ENCODE measurements at regions not wholly inside any gene's neighbourhood (a gene's known extent, or its start where the extent isn't known, plus 50 kb on each side); places are given as distances from the start of the nearest gene placed in this dataset.
"Not testable (repeated sequence)": the region's sequence is repeated elsewhere in the genome, so short reads cannot be mapped to it uniquely, and the experiment has no call there.

DNA sequence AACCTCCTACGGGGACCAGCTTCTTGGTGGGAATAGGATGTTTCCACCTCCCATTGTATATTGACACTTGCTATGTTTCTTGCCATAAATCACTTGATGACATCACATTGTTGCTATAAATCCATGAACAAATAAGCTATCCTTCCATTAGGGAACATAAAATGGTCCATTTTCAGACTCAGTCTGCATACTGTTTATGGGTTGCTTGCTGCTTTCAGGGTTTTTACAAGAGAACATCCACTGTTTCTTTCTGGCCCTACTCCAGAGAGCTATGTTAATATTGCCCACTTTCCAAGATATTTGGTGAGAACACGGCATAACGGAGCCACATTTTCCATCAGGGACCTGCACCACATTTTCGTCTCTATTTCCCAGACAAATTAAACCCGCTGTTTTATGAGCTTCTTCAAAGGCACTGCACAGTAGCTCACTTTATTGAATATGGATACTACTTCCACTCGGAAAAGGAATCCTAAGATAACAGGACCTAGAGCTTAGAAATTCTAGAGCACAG lies 800.2 kb downstream of the KCNJ2 start:
- intact Hi-C loops (cut with DNase I), result no loop called here
- ATAC-seq (no peak), DNase-seq (ENCODE audit: low spot score) (no peak)

DNA sequence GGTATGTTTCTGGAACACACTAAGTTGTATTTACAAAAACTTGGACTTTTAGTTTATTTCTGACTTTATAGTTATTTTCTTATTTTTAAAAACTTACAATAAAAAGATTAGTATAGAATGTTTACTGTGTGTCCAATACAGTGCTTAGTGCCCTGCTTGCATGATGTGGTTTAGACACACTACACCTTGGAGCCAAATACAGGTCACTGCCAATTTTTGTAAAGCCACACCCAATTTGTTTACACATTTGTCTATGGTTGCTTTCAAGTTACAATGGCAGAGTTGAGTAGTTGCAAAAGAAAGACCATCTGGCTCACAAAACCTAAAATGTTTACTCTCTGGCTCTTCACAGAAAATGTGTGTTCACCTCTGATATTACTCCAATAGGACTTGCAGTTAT lies 807.1 kb downstream of the KCNJ2 start:
- intact Hi-C loops (cut with DNase I), result no loop called here
- no peak for ATAC-seq
- DNase-seq (ENCODE audit: low spot score), result no peak

DNA sequence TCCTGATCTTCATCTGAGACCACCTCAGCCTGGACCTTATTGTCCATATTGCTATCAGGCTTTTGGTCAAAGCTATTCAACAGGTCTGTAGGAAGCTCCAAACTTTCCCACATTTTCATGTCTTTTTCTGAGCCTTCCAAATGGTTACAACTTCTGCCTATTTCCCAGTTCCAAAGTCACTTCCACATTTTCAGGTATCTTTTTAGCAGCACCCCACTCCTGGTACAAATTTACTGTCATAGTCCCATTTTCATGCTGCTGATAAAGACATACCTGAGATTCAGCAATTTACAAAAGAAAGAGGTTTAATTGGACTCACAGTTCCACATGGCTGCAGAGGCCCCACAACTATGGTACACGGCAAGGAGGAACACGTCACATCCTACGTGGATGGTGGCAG lies 815.5 kb downstream of the KCNJ2 start:
- no peak for ATAC-seq
- intact Hi-C loops (cut with DNase I), result no loop called here

DNA sequence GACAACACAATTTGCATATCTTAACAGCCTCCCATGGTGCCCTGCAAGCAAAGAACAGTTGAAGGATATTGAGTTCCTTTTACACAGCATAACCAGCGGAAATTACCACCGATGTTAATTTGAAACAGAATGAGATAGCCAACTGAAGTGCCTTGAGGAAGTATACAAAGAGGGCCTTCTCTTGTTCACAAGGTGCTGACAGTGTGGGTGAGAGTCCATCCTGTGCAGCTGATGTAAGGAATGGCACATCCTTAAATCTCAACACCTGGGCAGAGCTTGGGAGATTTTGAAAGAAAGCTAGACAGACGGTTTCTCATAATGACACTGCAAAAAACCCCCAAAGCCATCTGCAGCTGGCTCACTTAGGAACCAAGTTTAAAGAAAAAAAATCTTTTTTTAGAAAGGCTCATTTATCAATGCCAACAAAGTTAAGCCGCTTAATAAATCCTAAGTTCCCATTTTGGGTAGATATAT lies 818.6 kb downstream of the KCNJ2 start:
- DNase-seq (ENCODE audit: low spot score) (no peak), ATAC-seq (no peak)
- intact Hi-C loops (cut with DNase I), result no loop called here

More for the DNA sequence above, 815.5 kb downstream of the KCNJ2 start:
- DNase-seq (ENCODE audit: low spot score), result no peak

DNA sequence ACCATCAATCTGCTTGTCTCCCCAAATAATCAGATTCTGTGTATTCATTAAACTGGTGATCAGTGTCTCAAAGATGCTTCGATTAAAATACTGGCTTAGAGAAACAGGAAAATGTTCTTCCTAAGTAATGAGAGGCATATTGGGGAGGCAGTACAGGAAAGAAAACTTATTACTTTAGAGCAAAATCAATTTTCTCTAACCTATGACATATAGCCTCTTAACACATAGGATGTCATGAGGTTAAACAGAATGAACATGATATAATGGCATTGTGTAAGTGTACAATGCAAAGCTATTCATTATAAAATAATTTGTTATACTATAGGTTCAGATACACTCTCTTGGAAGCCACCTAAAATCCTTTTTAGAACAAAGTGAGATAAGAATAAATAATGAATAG lies 819.3 kb downstream of the KCNJ2 start:
- no peak for ATAC-seq
- no peak for DNase-seq (ENCODE audit: low spot score)
- intact Hi-C loops (cut with DNase I), result no loop called here

DNA sequence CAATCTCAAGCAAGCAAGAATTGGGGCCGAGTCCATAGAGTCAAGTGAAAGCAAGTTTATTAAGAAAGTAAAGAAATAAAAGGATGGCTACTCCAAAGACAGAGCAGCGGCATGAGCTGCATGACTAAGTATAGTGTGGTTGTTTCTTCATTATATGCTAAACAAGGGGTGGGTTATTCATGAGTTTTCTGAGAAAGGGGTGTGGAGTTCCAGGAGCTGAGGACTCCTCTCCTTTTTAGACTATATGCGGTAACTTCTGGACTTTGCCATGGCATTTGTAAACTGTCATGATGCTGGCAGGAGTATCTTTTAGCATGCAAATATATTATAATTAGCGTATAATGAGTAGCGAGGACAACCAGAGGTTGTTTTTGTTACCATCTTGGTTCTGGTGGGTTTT lies 819.9 kb downstream of the KCNJ2 start:
- DNase-seq (ENCODE audit: low spot score) (no peak), ATAC-seq (no peak)
- intact Hi-C loops (cut with DNase I), result no loop called here

DNA sequence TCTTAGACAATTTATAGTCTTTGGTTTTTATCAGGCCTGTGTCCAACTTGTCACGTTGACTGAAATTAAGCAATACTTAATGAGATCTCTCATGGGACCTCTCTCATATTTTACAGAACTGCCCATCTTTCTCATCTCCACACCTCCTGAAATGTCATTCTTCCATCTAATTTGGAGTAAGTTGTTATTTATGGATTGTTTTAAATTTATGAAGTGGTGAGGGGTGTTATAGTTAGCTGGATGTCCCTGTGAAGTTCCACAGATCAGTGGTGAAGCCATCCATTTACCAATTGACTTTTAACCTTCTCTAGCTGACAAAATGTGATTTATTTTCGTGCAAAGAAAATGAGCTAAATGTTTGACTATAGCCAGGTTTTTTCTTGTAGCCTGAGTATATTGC lies 824.9 kb downstream of the KCNJ2 start:
- ATAC-seq, result no peak
- no peak for DNase-seq (ENCODE audit: low spot score)
- intact Hi-C loops (cut with DNase I), result no loop called here

DNA sequence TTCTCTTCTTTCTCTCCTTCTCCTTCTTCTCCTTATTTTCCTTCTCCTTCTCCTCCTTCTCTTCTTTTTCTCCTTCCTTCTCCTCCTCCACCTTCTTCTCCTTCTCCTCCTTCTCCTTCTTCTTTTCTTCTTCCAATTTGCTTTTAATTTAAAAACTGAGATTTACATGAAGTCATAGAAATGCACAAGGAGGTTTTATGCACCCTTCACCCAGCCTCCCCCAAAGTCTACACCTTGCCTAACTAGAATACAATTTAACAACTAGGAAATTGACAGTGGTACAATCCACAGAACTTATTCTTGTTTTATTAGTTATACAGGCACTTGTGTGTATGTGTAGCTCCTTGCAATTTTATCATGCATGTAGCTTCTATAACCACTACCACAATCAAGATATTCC lies 826.7 kb downstream of the KCNJ2 start:
- ATAC-seq, result no peak
- intact Hi-C loops (cut with DNase I), result no loop called here

DNA sequence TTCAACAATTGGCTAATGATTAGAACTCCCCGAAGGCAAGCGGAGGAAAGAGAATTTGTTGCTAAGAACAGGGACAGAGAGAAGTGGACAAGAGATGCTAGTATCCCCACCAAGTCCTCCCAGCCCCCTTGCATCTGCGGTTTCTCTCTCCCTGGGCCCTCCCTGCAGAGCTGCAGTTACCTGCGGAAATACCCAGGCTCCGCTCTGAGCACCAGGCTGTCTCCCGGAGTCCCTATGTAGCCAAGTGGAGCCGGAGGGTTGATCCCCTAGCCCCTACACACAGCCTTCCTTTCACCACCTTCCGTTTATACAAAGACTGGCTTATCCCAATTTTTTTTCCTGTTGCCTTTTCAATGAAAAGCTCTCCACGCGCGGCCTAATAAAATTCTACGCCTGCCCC lies 834.4 kb downstream of the KCNJ2 start:
- ATAC-seq, result no peak
- intact Hi-C loops (cut with DNase I), result no loop called here
- DNase-seq (ENCODE audit: low spot score), result no peak

More for the DNA sequence above, 826.7 kb downstream of the KCNJ2 start:
- DNase-seq (ENCODE audit: low spot score), result no peak

DNA sequence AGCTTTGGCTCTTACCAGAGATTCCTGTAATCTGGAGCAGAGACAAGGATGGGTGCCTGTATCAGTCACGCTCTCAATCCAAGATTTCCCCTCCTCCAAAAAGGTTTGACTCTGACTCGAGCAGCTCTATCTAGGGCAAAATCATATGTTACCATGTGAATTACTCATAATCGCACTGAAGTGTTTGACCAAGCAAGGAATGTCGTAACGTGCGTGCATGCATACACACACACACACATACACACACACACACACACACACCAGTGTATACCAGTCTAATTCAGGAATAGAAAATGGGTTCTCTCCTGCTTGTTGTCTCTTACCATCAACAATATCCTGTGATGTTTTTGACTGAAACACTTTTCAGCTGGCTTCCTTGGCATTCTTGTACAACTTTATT lies 835.1 kb downstream of the KCNJ2 start:
- ATAC-seq (no peak), DNase-seq (ENCODE audit: low spot score) (no peak)
- intact Hi-C loops (cut with DNase I), result no loop called here

DNA sequence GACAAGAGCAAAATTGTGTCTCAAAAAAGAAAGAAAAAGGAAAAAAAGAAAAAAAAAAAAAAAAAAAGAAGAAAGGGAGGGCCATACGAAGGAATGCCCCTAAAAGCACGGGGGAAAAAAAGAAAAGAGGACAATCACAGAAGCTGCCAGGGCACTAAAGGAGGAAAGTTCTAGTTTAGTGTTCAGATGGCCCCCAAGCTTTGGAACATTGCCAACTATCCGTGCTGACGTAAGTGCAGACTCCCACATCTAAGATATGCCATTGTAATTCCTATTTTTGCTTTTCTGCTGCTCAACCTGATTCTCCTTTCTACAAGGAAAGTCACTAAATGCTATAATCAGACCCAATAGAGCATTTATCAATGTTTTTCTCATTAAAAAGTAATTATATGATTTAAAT lies 842.1 kb downstream of the KCNJ2 start:
- intact Hi-C loops (cut with DNase I), result no loop called here
- ATAC-seq (no peak), DNase-seq (ENCODE audit: low spot score) (no peak)

DNA sequence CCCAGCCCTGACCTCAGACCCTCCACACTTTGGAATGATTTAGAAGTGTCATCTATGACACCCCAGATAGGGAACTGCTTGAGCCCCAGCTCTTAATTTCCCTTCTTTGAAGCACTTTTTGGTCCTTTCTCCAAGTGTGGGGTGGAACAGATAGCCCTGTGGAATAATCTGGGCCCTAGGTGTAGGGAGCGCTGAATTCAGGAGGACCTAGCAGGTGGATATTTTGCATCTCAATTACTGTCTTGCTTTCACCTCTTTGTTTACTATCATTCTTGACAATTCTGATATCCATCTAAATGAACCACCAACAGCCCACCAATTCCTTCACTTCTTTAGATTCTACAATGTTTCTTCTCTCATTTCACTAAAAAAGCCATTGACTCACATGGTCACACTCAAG lies 850.4 kb downstream of the KCNJ2 start:
- intact Hi-C loops (cut with DNase I), result no loop called here
- ATAC-seq (no peak), DNase-seq (ENCODE audit: low spot score) (no peak)

DNA sequence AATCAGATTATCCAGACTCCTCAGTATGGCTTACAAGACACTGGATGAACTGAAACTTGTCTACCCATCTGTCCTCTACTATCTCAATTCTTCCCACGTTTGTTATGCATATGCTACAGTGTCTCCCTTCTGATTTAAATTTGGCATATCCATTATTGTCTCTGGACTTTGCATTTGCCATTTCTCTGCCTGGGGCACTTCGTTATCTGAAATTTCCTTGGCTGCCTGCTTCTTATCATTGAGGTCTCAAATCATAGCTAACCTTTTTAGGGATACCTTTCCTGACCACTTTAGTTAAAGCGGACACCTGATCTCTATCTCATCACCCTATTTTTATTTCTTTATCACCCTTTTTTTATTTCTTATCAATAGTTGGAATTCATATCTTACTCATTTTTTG lies 853.4 kb downstream of the KCNJ2 start:
- intact Hi-C loops (cut with DNase I), result no loop called here
- DNase-seq (ENCODE audit: low spot score) (no peak), ATAC-seq (no peak)

DNA sequence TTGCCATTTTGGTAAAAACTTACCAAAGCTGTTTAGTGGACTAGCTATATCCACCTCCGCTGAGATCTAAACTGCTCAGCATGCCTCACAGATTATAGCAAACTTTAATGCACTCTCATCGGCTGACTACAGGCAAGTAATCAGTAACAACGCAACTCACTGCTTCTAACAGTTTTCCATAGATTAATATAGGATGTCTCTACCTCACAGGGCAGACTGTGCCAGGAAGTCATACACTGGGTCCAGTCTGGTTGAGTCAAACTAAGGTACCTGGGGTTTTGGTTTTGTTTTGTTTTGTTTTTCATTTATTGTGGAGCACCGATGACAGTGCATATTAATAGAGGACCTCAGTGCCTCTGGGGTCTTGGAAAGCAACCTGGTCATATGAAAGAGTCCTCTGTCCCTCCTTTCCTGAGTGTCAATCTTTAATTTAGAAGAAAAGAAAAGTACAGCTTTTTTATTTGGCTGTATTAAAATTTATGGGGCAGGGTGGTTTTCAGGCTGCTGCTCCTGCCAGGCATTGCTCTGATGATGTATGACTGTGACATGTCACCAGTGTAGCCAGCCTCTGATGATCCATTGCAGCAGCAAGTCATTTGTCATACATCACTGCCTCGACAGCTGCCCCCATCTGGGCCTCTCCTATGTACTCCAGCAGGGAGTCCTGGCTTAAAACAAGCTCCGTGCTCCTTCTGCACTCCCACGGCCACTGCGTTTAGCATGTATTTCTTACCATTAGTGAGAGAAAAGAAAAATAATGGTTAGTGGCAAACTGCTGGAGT lies 854.1 kb downstream of the KCNJ2 start:
- intact Hi-C loops (cut with DNase I), result no loop called here
- DNase-seq (ENCODE audit: low spot score) (no peak), ATAC-seq (no peak)

DNA sequence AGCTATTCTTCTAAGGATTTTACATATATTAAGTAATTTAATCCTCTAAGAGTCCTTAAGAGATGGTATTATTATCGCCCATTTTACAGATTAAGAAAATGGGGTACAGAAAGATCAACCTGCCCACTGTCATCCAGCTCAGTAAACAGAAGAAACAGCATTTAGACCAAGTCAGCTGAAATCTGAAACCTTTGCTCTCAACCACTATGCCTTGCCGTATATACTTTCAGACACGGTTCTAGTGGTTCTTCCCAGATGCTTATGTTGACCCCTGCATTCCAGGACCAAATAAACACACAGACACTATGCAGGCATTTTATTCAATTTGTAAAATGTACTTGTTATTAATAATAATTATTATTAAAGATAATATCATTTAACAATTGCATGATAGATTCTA lies 854.8 kb downstream of the KCNJ2 start:
- DNase-seq (ENCODE audit: low spot score) (no peak), ATAC-seq (no peak)
- intact Hi-C loops (cut with DNase I), result no loop called here

DNA sequence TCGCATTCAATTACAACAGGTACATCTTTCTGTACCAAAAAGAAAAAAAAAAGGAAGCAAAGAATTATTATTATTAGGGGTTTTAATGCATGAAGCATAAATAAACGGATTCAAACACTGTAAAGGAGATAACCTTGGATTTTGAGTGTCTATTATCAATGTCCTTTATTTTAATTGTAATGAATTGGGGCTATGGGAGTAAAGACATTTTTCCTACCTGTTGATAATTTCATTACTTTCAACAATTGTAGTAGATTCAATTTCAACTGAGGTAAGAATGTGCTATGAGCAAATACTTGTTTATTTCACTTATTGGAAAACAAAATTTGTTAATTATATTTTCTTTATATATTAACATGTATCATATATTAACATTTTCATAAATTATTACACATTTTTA lies 855.6 kb downstream of the KCNJ2 start:
- intact Hi-C loops (cut with DNase I), result no loop called here
- ATAC-seq, result no peak
- DNase-seq (ENCODE audit: low spot score), result no peak

DNA sequence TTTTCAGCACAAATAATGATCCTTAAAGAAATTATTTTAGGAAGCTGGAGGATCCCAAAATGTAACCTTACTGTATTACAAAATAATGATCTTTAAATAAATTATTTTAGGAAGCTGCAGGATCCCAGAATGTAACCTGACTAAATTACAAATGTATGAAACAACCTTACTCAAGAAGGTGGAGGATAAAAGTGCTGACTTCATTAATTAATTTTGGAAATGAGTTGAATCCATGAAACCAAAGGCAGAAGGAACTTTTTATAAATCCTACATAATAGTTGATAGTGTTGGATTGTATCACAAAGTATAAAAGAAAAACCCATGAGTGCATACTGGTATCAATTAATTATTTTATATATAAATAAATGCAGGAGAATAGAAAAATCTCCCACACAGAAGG lies 859.9 kb downstream of the KCNJ2 start:
- intact Hi-C loops (cut with DNase I), result no loop called here
- ATAC-seq (no peak), DNase-seq (ENCODE audit: low spot score) (no peak)

DNA sequence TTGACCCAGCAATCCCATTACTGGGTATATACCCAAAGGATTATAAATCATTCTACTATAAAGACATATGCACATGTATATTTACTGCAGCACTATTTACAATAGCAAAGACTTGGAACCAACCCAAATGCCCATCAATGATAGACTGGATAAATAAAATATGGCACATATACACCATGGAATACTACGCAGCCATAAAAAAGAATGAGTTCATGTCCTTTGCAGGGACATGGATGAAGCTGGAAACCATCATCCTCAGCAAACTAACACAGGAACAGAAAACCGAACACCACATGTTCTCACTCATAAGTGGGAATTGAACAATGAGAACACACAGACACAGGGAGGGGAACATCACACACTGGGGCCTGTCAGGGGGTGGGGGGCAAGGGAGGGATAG lies 862.0 kb downstream of the KCNJ2 start:
- ATAC-seq; intact Hi-C loops (cut with DNase I): not testable (repeated sequence)

DNA sequence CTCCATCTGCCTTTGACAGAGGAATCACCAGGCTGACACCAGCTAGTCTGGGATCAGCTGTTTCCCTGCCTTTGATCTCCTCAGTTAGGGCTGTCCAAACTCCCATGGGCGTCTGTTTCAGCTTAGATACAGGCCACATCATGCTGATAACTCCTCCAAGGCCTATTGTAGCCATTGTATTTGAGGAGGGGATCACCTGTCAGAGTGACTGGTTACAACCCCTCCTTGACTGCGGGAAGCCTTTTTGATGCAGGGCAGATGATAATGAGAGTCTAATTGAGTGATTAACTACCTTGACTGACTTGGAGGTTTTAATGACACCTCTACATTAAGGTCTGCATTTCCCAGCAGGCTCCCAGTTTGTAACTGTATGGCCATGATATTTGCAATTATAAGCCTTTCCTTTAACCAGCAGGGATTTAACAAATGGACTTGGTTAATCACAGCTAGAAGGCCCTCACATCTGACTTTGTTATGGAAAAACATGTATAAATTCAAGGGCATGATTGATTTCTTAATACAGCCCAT lies 863.5 kb downstream of the KCNJ2 start:
- intact Hi-C loops (cut with DNase I), result no loop called here
- DNase-seq (ENCODE audit: low spot score) (no peak), ATAC-seq (no peak)

More for the DNA sequence above, 862.0 kb downstream of the KCNJ2 start:
- not testable (repeated sequence) for DNase-seq (ENCODE audit: low spot score)

DNA sequence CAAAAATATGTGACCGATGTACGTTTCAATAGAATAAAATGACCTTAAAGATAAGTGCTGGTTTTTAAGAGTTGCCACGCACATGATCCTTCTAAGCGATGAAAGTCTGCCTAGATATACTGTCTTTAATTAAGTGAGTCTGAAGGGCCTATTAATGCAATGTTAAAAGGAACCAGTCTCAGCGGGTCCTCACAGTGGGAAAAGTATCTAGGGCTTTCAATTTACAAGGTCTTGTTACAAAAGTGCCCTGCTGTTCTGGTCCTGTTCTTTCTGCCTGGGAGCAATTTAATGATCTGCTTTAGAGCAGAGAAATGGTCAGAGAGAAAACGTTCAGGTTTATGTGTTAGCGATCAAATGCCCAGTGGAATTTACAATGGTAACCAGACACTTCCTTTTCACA lies 864.0 kb downstream of the KCNJ2 start:
- intact Hi-C loops (cut with DNase I), result no loop called here
- DNase-seq (ENCODE audit: low spot score) (no peak), ATAC-seq (no peak)

DNA sequence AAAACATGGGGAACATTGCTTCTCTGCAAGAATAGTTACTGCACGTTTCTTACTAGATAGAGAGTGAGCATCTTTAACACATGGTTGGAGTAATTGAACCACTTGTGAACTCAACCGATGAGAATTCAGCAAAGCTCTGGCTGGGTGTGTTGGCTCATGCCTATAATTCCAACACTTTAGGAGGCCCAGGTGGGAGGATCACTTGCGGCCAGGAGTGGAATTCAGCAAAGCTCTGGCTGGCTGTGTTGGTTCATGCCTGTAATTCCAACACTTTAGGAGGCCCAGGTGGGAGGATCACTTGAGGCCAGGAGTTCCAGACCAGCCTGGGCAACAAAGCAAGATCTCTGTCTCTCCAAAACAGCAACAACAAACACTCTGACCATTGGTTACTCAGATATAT lies 865.9 kb downstream of the KCNJ2 start:
- DNase-seq (ENCODE audit: low spot score), result no peak

More for the DNA sequence above, 865.9 kb downstream of the KCNJ2 start:
- intact Hi-C loops (cut with DNase I), result no loop called here
- ATAC-seq, result no peak

Data from sciatic nerve (tissue), 2 donors.